Osteocyte (in vitro differentiated cells): ENCODE measurements at regions not wholly inside any gene's neighbourhood (a gene's known extent, or its start where the extent isn't known, plus 50 kb on each side); places are given as distances from the start of the nearest gene placed in this dataset.

Experiments used
- DNase-seq: peaks from one replicate; pipeline ENCODE4 v3.0.0; 2021; ENCODE audit warnings: mixed read lengths; ENCODE audit not compliant: unreplicated experiment; ENCODE audit errors: extremely low spot score
- H3K27ac Mint-ChIP-seq: one replicate; pipeline ENCODE4 v1.8.0; 2021; ENCODE audit warnings: mild to moderate bottlenecking, mixed read lengths; ENCODE audit not compliant: unreplicated experiment
- H3K27me3 Mint-ChIP-seq: one replicate; pipeline ENCODE4 v1.8.0; 2021; ENCODE audit warnings: mixed read lengths; ENCODE audit not compliant: unreplicated experiment
- H3K36me3 Mint-ChIP-seq: one replicate; pipeline ENCODE4 v1.8.0; 2021; ENCODE audit warnings: mixed read lengths; ENCODE audit not compliant: unreplicated experiment
- H3K4me1 Mint-ChIP-seq: one replicate; pipeline ENCODE4 v1.8.0; 2021; ENCODE audit warnings: mixed read lengths; ENCODE audit not compliant: unreplicated experiment
- H3K4me3 Mint-ChIP-seq: one replicate; pipeline ENCODE4 v1.8.0; 2021; ENCODE audit warnings: mild to moderate bottlenecking, moderate library complexity, mixed read lengths; ENCODE audit not compliant: unreplicated experiment
- H3K9me3 Mint-ChIP-seq: one replicate; pipeline ENCODE4 v1.8.0; 2021; ENCODE audit warnings: mixed read lengths; ENCODE audit not compliant: unreplicated experiment
- TF ChIP-seq, protein P1 (sequence below): fragments of 200-600 bp; sonication (generic); IDR thresholded peaks from 2 replicates; pipeline ENCODE4 v1.5.0; 2021; ENCODE audit warnings: antibody characterized with exemption, mild to moderate bottlenecking, moderate library complexity

- DNase-seq = no peak
- Mint-ChIP-seq H3K27ac (no peak overlapping the region), H3K4me1 (no peaks in the 10 kb centered on the region), H3K4me3 (no peak overlapping the region), H3K36me3 (no peaks in the 10 kb centered on the region), H3K27me3 (no peaks in the 10 kb centered on the region), H3K9me3 (no peaks in the 10 kb centered on the region)
- TF ChIP-seq, protein P1, sequence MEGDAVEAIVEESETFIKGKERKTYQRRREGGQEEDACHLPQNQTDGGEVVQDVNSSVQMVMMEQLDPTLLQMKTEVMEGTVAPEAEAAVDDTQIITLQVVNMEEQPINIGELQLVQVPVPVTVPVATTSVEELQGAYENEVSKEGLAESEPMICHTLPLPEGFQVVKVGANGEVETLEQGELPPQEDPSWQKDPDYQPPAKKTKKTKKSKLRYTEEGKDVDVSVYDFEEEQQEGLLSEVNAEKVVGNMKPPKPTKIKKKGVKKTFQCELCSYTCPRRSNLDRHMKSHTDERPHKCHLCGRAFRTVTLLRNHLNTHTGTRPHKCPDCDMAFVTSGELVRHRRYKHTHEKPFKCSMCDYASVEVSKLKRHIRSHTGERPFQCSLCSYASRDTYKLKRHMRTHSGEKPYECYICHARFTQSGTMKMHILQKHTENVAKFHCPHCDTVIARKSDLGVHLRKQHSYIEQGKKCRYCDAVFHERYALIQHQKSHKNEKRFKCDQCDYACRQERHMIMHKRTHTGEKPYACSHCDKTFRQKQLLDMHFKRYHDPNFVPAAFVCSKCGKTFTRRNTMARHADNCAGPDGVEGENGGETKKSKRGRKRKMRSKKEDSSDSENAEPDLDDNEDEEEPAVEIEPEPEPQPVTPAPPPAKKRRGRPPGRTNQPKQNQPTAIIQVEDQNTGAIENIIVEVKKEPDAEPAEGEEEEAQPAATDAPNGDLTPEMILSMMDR = no peak
Measured at GRCh38 chr5:18900644-18901043, 1087.4 kb downstream of the CDH18 start.

DNA sequence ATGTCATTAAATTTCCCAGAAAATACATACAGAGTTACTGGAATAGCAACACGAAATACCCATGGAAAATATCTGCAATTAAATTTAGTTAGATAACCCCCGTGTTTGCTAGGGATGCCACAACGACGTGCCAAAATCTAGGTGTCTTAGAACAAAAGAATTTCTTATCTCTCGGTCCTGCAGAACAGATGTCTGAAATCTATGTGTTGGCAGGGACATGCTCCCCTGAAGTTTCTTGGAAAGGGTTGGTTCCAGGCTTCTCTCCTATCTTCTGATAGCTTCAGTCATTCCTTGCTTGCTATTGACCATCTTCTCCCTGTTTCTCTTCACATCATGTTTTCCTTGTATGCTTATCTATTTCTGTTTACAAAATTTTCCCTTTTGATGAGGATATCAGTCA lies 1067.0 kb downstream of the CDH18 start:
- Mint-ChIP-seq H3K36me3 (no peaks in the 10 kb centered on the region), H3K27me3 (no peaks in the 10 kb centered on the region), H3K9me3 (no peaks in the 10 kb centered on the region), H3K4me3 (no peak overlapping the region), H3K4me1 (no peaks in the 10 kb centered on the region), H3K27ac (no peak overlapping the region)
- TF ChIP-seq, protein P1 = no peak
- DNase-seq = no peak

- no peak for DNase-seq
- H3K36me3 Mint-ChIP-seq = no peaks in the 10 kb centered on the region
- H3K4me1 Mint-ChIP-seq = no peaks in the 10 kb centered on the region
- no peak overlapping the region for H3K4me3 Mint-ChIP-seq
- no peaks in the 10 kb centered on the region for H3K9me3 Mint-ChIP-seq
- H3K27me3 Mint-ChIP-seq = no peaks in the 10 kb centered on the region
- no peak overlapping the region for H3K27ac Mint-ChIP-seq
- TF ChIP-seq, protein P1 = no peak
Measured at GRCh38 chr5:18932081-18932480, 1055.9 kb downstream of the CDH18 start.

DNA sequence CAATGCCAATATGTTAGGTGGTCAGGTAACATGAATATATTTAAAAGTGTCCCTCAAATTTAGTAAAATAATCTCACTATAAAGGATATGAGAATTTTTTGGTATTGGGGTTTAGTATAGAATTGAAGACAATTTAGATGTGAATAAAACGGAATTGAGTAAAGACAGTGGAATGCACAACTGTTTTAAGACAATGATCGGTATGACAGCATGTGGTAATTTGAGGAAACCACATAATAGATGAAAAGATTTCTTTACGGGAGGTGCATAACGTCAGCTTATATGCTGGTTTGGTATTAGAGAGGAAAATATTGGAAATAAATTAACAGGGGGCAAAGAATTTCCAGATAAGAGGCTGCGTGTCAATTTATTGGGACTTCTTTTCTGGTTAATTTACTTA lies 1043.2 kb downstream of the CDH18 start:
- DNase-seq = no peak
- Mint-ChIP-seq H3K27ac (no peak overlapping the region), H3K9me3 (no peaks in the 10 kb centered on the region), H3K4me3 (no peak overlapping the region), H3K4me1 (no peaks in the 10 kb centered on the region), H3K36me3 (no peaks in the 10 kb centered on the region), H3K27me3 (no peaks in the 10 kb centered on the region)
- TF ChIP-seq, protein P1 = no peak

DNA sequence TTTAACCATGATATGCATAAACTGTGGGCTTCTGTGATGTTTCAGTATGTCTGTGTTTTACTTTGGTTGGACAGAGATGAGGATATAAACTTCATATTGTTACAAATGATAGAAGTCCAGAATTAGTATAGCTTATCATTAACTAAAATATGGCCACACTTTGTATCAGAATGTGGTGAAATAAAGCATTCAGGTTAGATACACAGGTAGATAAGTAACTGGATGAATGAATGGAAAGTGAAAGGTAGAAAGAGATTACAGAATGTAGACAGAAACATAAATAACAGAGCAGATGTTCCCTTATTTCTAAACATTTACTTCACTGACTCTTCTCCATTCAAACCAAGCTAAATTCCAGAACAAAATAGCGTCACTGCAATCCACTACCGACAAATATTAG lies 1033.8 kb downstream of the CDH18 start:
- DNase-seq = no peak
- Mint-ChIP-seq H3K4me3 (no peak overlapping the region), H3K4me1 (no peaks in the 10 kb centered on the region), H3K9me3 (no peaks in the 10 kb centered on the region), H3K36me3 (no peaks in the 10 kb centered on the region), H3K27ac (no peak overlapping the region), H3K27me3 (no peaks in the 10 kb centered on the region)
- TF ChIP-seq, protein P1 = no peak
